Uterus (tissue), 3 donors: ENCODE measurements at regions not wholly inside any gene's neighbourhood (a gene's known extent, or its start where the extent isn't known, plus 50 kb on each side); places are given as distances from the start of the nearest gene placed in this dataset.

Experiments used
- DNase-seq, 2 donors: peaks; one replicate each; pipeline ENCODE4 v3.0.0-alpha.2; 2019 to 2020
- H3K27ac ChIP-seq, 2 donors: fragments of 200-600 bp; sonication (generic); 1 replicate in 1 of 2; 2 replicates in 1 of 2; pipeline ENCODE4 v1.5.1; 2016 to 2018
- H3K27me3 ChIP-seq, 2 donors: fragments of 200-600 bp; sonication (generic); one replicate each; pipeline ENCODE4 v1.5.1; 2018 to 2019; ENCODE audit warnings: control low read depth in 1 of 2
- H3K36me3 ChIP-seq, 2 donors: fragments of 200-600 bp; sonication (generic); one replicate each; pipeline ENCODE4 v1.5.1; 2019; ENCODE audit warnings: control low read depth in 1 of 2
- H3K4me1 ChIP-seq, 2 donors: fragments of 200-600 bp; sonication (generic); one replicate each; pipeline ENCODE4 v1.5.1; 2018 to 2019; ENCODE audit warnings: control low read depth in 1 of 2
- H3K4me3 ChIP-seq, 2 donors: fragments of 200-600 bp; sonication (generic); 1 replicate in 1 of 2; 2 replicates in 1 of 2; pipeline ENCODE4 v1.5.1; 2018 to 2019; ENCODE audit warnings: mild to moderate bottlenecking in 1 of 2
- H3K9me3 ChIP-seq, 2 donors: fragments of 200-600 bp; sonication (generic); one replicate each; pipeline ENCODE4 v1.5.1; 2019; ENCODE audit warnings: control low read depth in 1 of 2
- POLR2A ChIP-seq, 2 donors: fragments of 450-650 bp; IDR thresholded peaks; one replicate each; pipeline ENCODE4 v1.6.1; 2016; ENCODE audit warnings: antibody characterized with exemption in 2 of 2, mild to moderate bottlenecking in 1 of 2, moderate library complexity in 1 of 2
- intact Hi-C: fragments of 100-400 bp; cut with DNase I; formaldehyde crosslinking; loops from one replicate; pipeline ENCODE4 v1.15.1; 2023; ENCODE audit warnings: low total_unique reads
- TF ChIP-seq, protein P1 (sequence below), 4 experiments: fragments of 200-600 bp in 2 of 4; fragments of 450-650 bp in 2 of 4; sonication (generic) in 2 of 4; IDR thresholded peaks; one replicate each; pipeline ENCODE4 v1.5.1; 2016 to 2019; ENCODE audit warnings: antibody characterized with exemption in 4 of 4, mild to moderate bottlenecking in 2 of 4, moderate library complexity in 1 of 4
- donor health status: DM: yes; HTN: yes; CAD: no.

GRCh38 chr20:55053389-55053788 lies 578.0 kb downstream of the DOK5 start:
- Histone ChIP-seq H3K4me3 (no peak overlapping the region), H3K4me1 (no peaks in the 10 kb centered on the region), H3K36me3 (no peaks in the 10 kb centered on the region), H3K27ac (no peak overlapping the region), H3K9me3 (no peaks in the 10 kb centered on the region), H3K27me3 (no peaks in the 10 kb centered on the region)
- TF ChIP-seq, protein P1, sequence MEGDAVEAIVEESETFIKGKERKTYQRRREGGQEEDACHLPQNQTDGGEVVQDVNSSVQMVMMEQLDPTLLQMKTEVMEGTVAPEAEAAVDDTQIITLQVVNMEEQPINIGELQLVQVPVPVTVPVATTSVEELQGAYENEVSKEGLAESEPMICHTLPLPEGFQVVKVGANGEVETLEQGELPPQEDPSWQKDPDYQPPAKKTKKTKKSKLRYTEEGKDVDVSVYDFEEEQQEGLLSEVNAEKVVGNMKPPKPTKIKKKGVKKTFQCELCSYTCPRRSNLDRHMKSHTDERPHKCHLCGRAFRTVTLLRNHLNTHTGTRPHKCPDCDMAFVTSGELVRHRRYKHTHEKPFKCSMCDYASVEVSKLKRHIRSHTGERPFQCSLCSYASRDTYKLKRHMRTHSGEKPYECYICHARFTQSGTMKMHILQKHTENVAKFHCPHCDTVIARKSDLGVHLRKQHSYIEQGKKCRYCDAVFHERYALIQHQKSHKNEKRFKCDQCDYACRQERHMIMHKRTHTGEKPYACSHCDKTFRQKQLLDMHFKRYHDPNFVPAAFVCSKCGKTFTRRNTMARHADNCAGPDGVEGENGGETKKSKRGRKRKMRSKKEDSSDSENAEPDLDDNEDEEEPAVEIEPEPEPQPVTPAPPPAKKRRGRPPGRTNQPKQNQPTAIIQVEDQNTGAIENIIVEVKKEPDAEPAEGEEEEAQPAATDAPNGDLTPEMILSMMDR (IDR thresholded peaks at IDR 0.05): no peak
- no peak for TF ChIP-seq POLR2A (IDR thresholded peaks at IDR 0.05)
- no peak for DNase-seq
- intact Hi-C loops: no loop called here

GRCh38 chr20:55052459-55052858 lies 577.1 kb downstream of the DOK5 start:
- no peak overlapping the region for H3K4me3 ChIP-seq
- no peaks in the 10 kb centered on the region for H3K4me1 ChIP-seq
- no peaks in the 10 kb centered on the region for H3K9me3 ChIP-seq
- no peaks in the 10 kb centered on the region for H3K27me3 ChIP-seq
- H3K36me3 ChIP-seq: no peaks in the 10 kb centered on the region
- TF ChIP-seq, protein P1 (IDR thresholded peaks at IDR 0.05): no peak
- TF ChIP-seq POLR2A (IDR thresholded peaks at IDR 0.05): no peak
- H3K27ac ChIP-seq: no peak overlapping the region
- intact Hi-C loops: no loop called here
- no peak for DNase-seq

DNA sequence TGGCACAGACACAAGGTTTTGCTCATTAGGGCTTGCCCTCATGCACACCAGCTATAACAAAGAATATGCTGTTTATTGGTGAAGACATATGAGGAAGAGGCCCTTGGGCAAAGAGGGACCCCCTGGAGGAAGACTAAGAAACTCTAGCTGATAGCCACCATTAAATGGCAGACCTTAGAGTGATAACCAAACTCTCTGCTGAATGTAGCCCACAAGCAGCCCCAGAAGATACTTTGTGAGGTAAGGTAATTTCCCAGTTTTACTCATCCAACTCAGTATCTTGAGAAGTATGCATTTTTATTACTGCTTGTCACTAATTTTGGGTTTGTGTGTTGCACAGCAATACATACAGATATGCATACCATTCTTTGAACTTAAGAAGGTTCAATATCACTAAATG lies 563.3 kb downstream of the DOK5 start:
- Histone ChIP-seq H3K4me1 (no peaks in the 10 kb centered on the region), H3K4me3 (no peak overlapping the region), H3K27ac (no peak overlapping the region), H3K9me3 (no peaks in the 10 kb centered on the region), H3K27me3 (no peaks in the 10 kb centered on the region), H3K36me3 (no peaks in the 10 kb centered on the region)
- DNase-seq: no peak
- no peak for TF ChIP-seq POLR2A (IDR thresholded peaks at IDR 0.05)
- TF ChIP-seq, protein P1 (IDR thresholded peaks at IDR 0.05): no peak
- intact Hi-C loops: no loop called here

DNA sequence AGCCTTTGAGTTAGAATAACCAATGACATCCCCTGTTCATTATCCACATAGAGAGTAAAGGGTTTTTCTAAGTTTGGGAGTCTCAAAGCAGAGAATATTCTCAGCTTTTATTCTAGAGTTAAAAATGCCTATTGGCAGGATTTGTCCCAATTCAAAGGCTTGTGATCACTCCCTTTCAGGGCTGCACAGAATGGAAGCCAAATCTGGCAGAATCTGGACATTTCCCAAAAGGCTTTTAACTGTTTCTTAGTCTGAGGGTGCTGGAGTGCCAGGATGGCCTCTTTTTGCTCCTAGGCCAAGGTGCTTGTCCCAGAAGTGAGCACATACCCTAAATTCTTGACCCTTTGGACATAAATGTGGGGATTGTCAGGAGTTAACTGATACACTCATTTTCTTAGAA lies 556.6 kb downstream of the DOK5 start:
- H3K36me3 ChIP-seq: no peaks in the 10 kb centered on the region
- no peak for DNase-seq

GRCh38 chr20:55014766-55015165 lies 539.4 kb downstream of the DOK5 start:
- H3K4me3 ChIP-seq: no peak overlapping the region
- H3K9me3 ChIP-seq: no peaks in the 10 kb centered on the region
- TF ChIP-seq POLR2A (IDR thresholded peaks at IDR 0.05): no peak
- TF ChIP-seq, protein P1 (IDR thresholded peaks at IDR 0.05): no peak
- intact Hi-C loops: no loop called here
- no peak overlapping the region for H3K27ac ChIP-seq
- DNase-seq: no peak
- no peaks in the 10 kb centered on the region for H3K36me3 ChIP-seq
- H3K4me1 ChIP-seq: no peaks in the 10 kb centered on the region
- no peaks in the 10 kb centered on the region for H3K27me3 ChIP-seq

More for the DNA sequence above, 556.6 kb downstream of the DOK5 start:
- Histone ChIP-seq H3K4me1 (no peaks in the 10 kb centered on the region), H3K4me3 (no peak overlapping the region), H3K27ac (no peak overlapping the region), H3K9me3 (no peaks in the 10 kb centered on the region), H3K27me3 (no peaks in the 10 kb centered on the region)
- TF ChIP-seq POLR2A (IDR thresholded peaks at IDR 0.05): no peak
- TF ChIP-seq, protein P1 (IDR thresholded peaks at IDR 0.05): no peak
- intact Hi-C loops: loop anchor here (5.0 kb wide), 1 partner anchor 395 kb away; no protein-coding TSS in a partner anchor
